Prostate gland (tissue), 2 donors: ENCODE measurements at regions not wholly inside any gene's neighbourhood (a gene's known extent, or its start where the extent isn't known, plus 50 kb on each side); places are given as distances from the start of the nearest gene placed in this dataset.

Experiments
- DNase-seq: peaks from one replicate; pipeline ENCODE4 v3.0.0-alpha.2; 2019; ENCODE audit warnings: low spot score
- H3K27ac ChIP-seq, 2 donors: fragments of 200-600 bp; sonication (generic); 2 replicates each; pipeline ENCODE4 v1.5.1; 2017 to 2019
- H3K27me3 ChIP-seq: fragments of 200-600 bp; sonication (generic); replicated peaks from 2 replicates; pipeline ENCODE4 v1.5.1; 2019; ENCODE audit not compliant: insufficient read depth
- H3K36me3 ChIP-seq, 2 donors: fragments of 200-600 bp; sonication (generic); 1 replicate in 1 of 2; 2 replicates in 1 of 2; pipeline versions ENCODE4 v1.5.1 to v1.8.1; 2017 to 2019
- H3K4me1 ChIP-seq: fragments of 200-600 bp; sonication (generic); replicated peaks from 2 replicates; pipeline ENCODE4 v1.5.1; 2019
- H3K4me3 ChIP-seq, 2 donors: fragments of 200-600 bp; sonication (generic); 2 replicates each; pipeline ENCODE4 v1.5.1; 2017 to 2019
- H3K9me3 ChIP-seq: fragments of 200-600 bp; sonication (generic); 2 replicates; pipeline ENCODE4 v1.5.1; 2017
- CTCF ChIP-seq, 4 experiments: fragments of 200-600 bp in 2 of 4; fragments of 450-650 bp in 2 of 4; sonication (generic) in 2 of 4; IDR thresholded peaks; 1 replicate in 3 of 4; 2 replicates in 1 of 4; pipeline ENCODE4 v1.5.1; 2016 to 2019; ENCODE audit warnings: antibody characterized with exemption in 4 of 4, mild to moderate bottlenecking in 2 of 4, moderate library complexity in 2 of 4
- POLR2A ChIP-seq: fragments of 450-650 bp; IDR thresholded peaks from one replicate; pipeline ENCODE4 v1.6.1; 2016; ENCODE audit warnings: antibody characterized with exemption, mild to moderate bottlenecking
- POLR2AphosphoS5 ChIP-seq: sonication (generic); formaldehyde crosslinking; IDR thresholded peaks from one replicate; pipeline ENCODE4 v1.6.1; 2017; ENCODE audit warnings: antibody characterized with exemption
- WGBS: methylation state at CpG from one replicate; pipeline ENCODE4 v1.1.5; 2018; 5-methylcytosine and 5-hydroxymethylcytosine counted together
- intact Hi-C: fragments of 100-400 bp; cut with DNase I; formaldehyde crosslinking; loops from one replicate; pipeline ENCODE4 v1.14.2; 2022

- intact Hi-C loops, result no loop called here
- no peak for TF ChIP-seq CTCF (IDR thresholded peaks at IDR 0.05)
- no peak for TF ChIP-seq POLR2A
- TF ChIP-seq POLR2AphosphoS5, result no peak
- DNase-seq, result no peak
- Histone ChIP-seq H3K27ac (no peak overlapping the region), H3K4me1 (no peaks in the 10 kb centered on the region), H3K4me3 (no peak overlapping the region), H3K36me3 (no peaks in the 10 kb centered on the region), H3K9me3 (no peaks in the 10 kb centered on the region), H3K27me3 (no peaks in the 10 kb centered on the region)
These were observed 1067.3 kb downstream of the LRFN5 start for GRCh38 chr14:42673963-42674362.

GRCh38 chr14:42671636-42672035, 1065.0 kb downstream of the LRFN5 start:
- H3K27me3 ChIP-seq, result no peaks in the 10 kb centered on the region
- no peak overlapping the region for H3K27ac ChIP-seq
- no peaks in the 10 kb centered on the region for H3K36me3 ChIP-seq
- H3K9me3 ChIP-seq, result no peaks in the 10 kb centered on the region
- H3K4me1 ChIP-seq, result no peaks in the 10 kb centered on the region
- DNase-seq, result no peak
- TF ChIP-seq POLR2AphosphoS5 (no peak), POLR2A (no peak), CTCF (IDR thresholded peaks at IDR 0.05) (no peak)
- intact Hi-C loops, result no loop called here
- no peak overlapping the region for H3K4me3 ChIP-seq

- DNase-seq, result no peak
- TF ChIP-seq POLR2AphosphoS5, result no peak
- no peak for TF ChIP-seq CTCF (IDR thresholded peaks at IDR 0.05)
- no peak for TF ChIP-seq POLR2A
- no peaks in the 10 kb centered on the region for H3K27me3 ChIP-seq
- intact Hi-C loops, result no loop called here
- H3K4me1 ChIP-seq, result no peaks in the 10 kb centered on the region
- H3K9me3 ChIP-seq, result no peaks in the 10 kb centered on the region
- no peak overlapping the region for H3K4me3 ChIP-seq
- H3K36me3 ChIP-seq, result no peaks in the 10 kb centered on the region
- no peak overlapping the region for H3K27ac ChIP-seq
These were observed 1058.4 kb downstream of the LRFN5 start for GRCh38 chr14:42665083-42665482.

GRCh38 chr14:42664190-42664589, 1057.5 kb downstream of the LRFN5 start:
- Histone ChIP-seq H3K27me3 (no peaks in the 10 kb centered on the region), H3K36me3 (no peaks in the 10 kb centered on the region), H3K9me3 (no peaks in the 10 kb centered on the region), H3K27ac (no peak overlapping the region), H3K4me1 (no peaks in the 10 kb centered on the region), H3K4me3 (no peak overlapping the region)
- DNase-seq, result no peak
- TF ChIP-seq CTCF (IDR thresholded peaks at IDR 0.05), result no peak
- TF ChIP-seq POLR2AphosphoS5, result no peak
- TF ChIP-seq POLR2A, result no peak
- intact Hi-C loops, result no loop called here
- 38% methylated on average over 1 of the region's 1 CpG for WGBS

- no peak overlapping the region for H3K27ac ChIP-seq
- no peaks in the 10 kb centered on the region for H3K9me3 ChIP-seq
- no peaks in the 10 kb centered on the region for H3K36me3 ChIP-seq
- intact Hi-C loops, result no loop called here
- 64% methylated on average over 2 of the region's 2 CpGs for WGBS
- H3K4me1 ChIP-seq, result no peaks in the 10 kb centered on the region
- no peaks in the 10 kb centered on the region for H3K27me3 ChIP-seq
- no peak overlapping the region for H3K4me3 ChIP-seq
- DNase-seq, result no peak
- TF ChIP-seq POLR2AphosphoS5 (no peak), POLR2A (no peak), CTCF (IDR thresholded peaks at IDR 0.05) (no peak)
These were observed 1048.0 kb downstream of the LRFN5 start for GRCh38 chr14:42654707-42655106.
